ENCODE measurements at regions not wholly inside any gene's neighbourhood (a gene's known extent, or its start where the extent isn't known, plus 50 kb on each side); places are given as distances from the start of the nearest gene placed in this dataset.

DNA sequence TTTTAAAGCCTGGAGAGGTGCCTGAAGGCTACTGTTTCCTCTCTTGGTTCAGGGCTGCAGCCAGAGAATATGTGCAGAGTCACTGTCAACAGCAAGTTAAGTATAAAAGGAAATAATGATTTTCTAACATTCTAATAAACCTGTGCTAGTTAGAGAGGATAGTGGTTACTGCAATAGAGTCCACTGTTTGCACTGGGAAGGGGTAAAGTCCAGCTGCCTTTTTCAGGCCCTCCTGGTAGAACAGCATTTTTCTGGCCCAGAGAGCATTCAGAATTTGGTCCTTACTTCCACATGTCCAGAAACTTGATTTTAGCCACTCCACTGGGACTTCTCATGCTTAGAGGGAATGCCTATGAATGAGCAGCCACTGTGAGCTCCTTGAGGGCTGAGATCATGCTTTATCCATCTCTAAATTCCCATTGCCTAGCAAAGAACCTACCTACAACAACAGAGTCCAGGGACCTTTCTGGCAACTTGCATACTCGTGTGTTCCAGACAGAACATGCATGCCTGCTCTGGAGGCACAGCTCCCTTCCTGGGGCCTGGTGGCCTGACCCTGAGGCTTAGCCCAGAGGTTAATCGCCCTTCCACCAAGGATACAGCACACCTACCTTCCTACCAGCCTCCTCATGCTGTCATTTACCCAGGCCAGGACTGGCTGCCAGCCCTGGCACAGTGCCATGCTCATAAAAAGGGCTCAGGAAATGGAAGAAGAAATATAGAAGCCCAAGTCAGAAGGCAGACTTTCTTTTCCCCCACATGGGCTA lies 50.3 kb upstream of the ATP13A3 start:
- Histone ChIP-seq H3K9me2 (ENCODE audit: insufficient read depth) (no peaks in the 10 kb centered on the region), H4K20me1 (ENCODE audit: insufficient read depth) (no peaks in the 10 kb centered on the region), H3K27me3 (ENCODE audit: insufficient read depth, low read depth) (no peaks in the 10 kb centered on the region), H3K27ac (peak overlapping the region; percentile 86), H3K4me3 (peak overlapping the region; percentile 9; the same call in 1 of the 2 replicates), H3K36me3 (ENCODE audit: low read depth) (no peaks in the 10 kb centered on the region), H3K9me3 (ENCODE audit: insufficient read depth, low read depth) (peaks cover 15% of the 10 kb centered on the region), H3K79me2 (ENCODE audit: low read depth) (no peaks in the 10 kb centered on the region), H3F3A (ENCODE audit: insufficient read depth, low read depth) (peaks cover 60% of the 10 kb centered on the region), H3K4me2 (peak overlapping the region; percentile 64), H3K4me1 (replicated peaks; ENCODE audit: insufficient read depth) (peaks cover 38% of the 10 kb centered on the region), H2AFZ (peak overlapping the region; percentile 55)
- TF ChIP-seq EZH2 (IDR thresholded peaks at IDR 0.05; ENCODE audit: low read depth) = no peak
- TF ChIP-seq, protein P1, sequence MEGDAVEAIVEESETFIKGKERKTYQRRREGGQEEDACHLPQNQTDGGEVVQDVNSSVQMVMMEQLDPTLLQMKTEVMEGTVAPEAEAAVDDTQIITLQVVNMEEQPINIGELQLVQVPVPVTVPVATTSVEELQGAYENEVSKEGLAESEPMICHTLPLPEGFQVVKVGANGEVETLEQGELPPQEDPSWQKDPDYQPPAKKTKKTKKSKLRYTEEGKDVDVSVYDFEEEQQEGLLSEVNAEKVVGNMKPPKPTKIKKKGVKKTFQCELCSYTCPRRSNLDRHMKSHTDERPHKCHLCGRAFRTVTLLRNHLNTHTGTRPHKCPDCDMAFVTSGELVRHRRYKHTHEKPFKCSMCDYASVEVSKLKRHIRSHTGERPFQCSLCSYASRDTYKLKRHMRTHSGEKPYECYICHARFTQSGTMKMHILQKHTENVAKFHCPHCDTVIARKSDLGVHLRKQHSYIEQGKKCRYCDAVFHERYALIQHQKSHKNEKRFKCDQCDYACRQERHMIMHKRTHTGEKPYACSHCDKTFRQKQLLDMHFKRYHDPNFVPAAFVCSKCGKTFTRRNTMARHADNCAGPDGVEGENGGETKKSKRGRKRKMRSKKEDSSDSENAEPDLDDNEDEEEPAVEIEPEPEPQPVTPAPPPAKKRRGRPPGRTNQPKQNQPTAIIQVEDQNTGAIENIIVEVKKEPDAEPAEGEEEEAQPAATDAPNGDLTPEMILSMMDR (conservative IDR thresholded peaks at IDR 0.05) = no peak
- ChIA-PET CTCF (interaction anchor here (0.7 to 1.3 kb wide), 3 partner anchors 14 to 57 kb away, joined by 3 to 13 read pairs (median 3); no protein-coding TSS in a partner anchor), POLR2A (ENCODE audit: unreplicated experiment) (interaction anchor here (0.5 to 0.8 kb wide), 4 partner anchors 14 to 41 kb away, joined by 6 to 11 read pairs (median 8); no protein-coding TSS in a partner anchor)
- intact Hi-C loops (cut with micrococcal nuclease; ENCODE audit: unreplicated experiment) = loop anchor here (1.0 to 5.0 kb wide), 5 partner anchors 10 to 56 kb away; no protein-coding TSS in a partner anchor
- DNase-seq = peak; percentile 69 to 79
- TSS peak; percentile 94 for BruUV-seq (replicated peaks)

Data from PC-9 (cell line).